HG03442 (cell line): ENCODE measurements at regions not wholly inside any gene's neighbourhood (a gene's known extent, or its start where the extent isn't known, plus 50 kb on each side); places are given as distances from the start of the nearest gene placed in this dataset.

Experiments
- ATAC-seq: cut with Tn5 transposase; IDR thresholded peaks from one replicate; pipeline ENCODE4 v1.9.1; 2021; ENCODE audit warnings: mild to moderate bottlenecking, moderate library complexity; ENCODE audit not compliant: unreplicated experiment

- ATAC-seq = no peak
Observed at GRCh38 chr6:113425977-113426660, 431.0 kb upstream of the MARCKS start.

- no peak for ATAC-seq
Observed at GRCh38 chr6:113427617-113428016, 429.5 kb upstream of the MARCKS start.

GRCh38 chr6:113428702-113429101 is 428.4 kb upstream of the MARCKS start:
- no peak for ATAC-seq

GRCh38 chr6:113432521-113433334 is 424.4 kb upstream of the MARCKS start:
- no peak for ATAC-seq

- ATAC-seq = no peak
Observed at GRCh38 chr6:113433335-113433991, 423.7 kb upstream of the MARCKS start.

GRCh38 chr6:113434641-113435040 is 422.5 kb upstream of the MARCKS start:
- no peak for ATAC-seq

- ATAC-seq = no peak
Observed at GRCh38 chr6:113437566-113437965, 419.6 kb upstream of the MARCKS start.

- ATAC-seq = no peak
Observed at GRCh38 chr6:113439866-113440265, 417.3 kb upstream of the MARCKS start.

- ATAC-seq = no peak
Observed at GRCh38 chr6:113442040-113442439, 415.1 kb upstream of the MARCKS start.

GRCh38 chr6:113445201-113445600 is 411.9 kb upstream of the MARCKS start:
- no peak for ATAC-seq

GRCh38 chr6:113447088-113447831 is 409.9 kb upstream of the MARCKS start:
- ATAC-seq = no peak

GRCh38 chr6:113449051-113449450 is 408.1 kb upstream of the MARCKS start:
- ATAC-seq = no peak

GRCh38 chr6:113450061-113450465 is 407.1 kb upstream of the MARCKS start:
- no peak for ATAC-seq

- no peak for ATAC-seq
Observed at GRCh38 chr6:113451049-113451448, 406.1 kb upstream of the MARCKS start.

GRCh38 chr6:113457198-113457597 is 399.9 kb upstream of the MARCKS start:
- ATAC-seq = no peak

- no peak for ATAC-seq
Observed at GRCh38 chr6:113457751-113458150, 399.4 kb upstream of the MARCKS start.

- no peak for ATAC-seq
Observed at GRCh38 chr6:113458368-113459010, 398.7 kb upstream of the MARCKS start.

GRCh38 chr6:113461153-113461932 is 395.8 kb upstream of the MARCKS start:
- ATAC-seq = no peak

GRCh38 chr6:113464536-113464935 is 392.6 kb upstream of the MARCKS start:
- ATAC-seq = no peak

GRCh38 chr6:113464960-113465359 is 392.2 kb upstream of the MARCKS start:
- peak; percentile 59 for ATAC-seq
